HG02870 (cell line): ENCODE measurements at regions not wholly inside any gene's neighbourhood (a gene's known extent, or its start where the extent isn't known, plus 50 kb on each side); places are given as distances from the start of the nearest gene placed in this dataset.
A peak's percentile ranks its signal among the peaks of the same experiment; 100 is the strongest.
"Not testable (repeated sequence)": the region's sequence is repeated elsewhere in the genome, so short reads cannot be mapped to it uniquely, and the experiment has no call there.

Source experiments
- ATAC-seq: cut with Tn5 transposase; IDR thresholded peaks from one replicate; pipeline ENCODE4 v1.9.1; 2021; ENCODE audit warnings: mild to moderate bottlenecking, moderate library complexity; ENCODE audit not compliant: unreplicated experiment

GRCh38 chrX:44675362-44676024, 132.8 kb upstream of the FUNDC1 start:
- no peak for ATAC-seq

- ATAC-seq, result no peak
Measured at GRCh38 chrX:44674906-44675305, 132.2 kb upstream of the FUNDC1 start.

- no peak for ATAC-seq
Measured at GRCh38 chrX:44669626-44670025, 127.0 kb upstream of the FUNDC1 start.

GRCh38 chrX:44667771-44668170, 125.1 kb upstream of the FUNDC1 start:
- no peak for ATAC-seq

DNA sequence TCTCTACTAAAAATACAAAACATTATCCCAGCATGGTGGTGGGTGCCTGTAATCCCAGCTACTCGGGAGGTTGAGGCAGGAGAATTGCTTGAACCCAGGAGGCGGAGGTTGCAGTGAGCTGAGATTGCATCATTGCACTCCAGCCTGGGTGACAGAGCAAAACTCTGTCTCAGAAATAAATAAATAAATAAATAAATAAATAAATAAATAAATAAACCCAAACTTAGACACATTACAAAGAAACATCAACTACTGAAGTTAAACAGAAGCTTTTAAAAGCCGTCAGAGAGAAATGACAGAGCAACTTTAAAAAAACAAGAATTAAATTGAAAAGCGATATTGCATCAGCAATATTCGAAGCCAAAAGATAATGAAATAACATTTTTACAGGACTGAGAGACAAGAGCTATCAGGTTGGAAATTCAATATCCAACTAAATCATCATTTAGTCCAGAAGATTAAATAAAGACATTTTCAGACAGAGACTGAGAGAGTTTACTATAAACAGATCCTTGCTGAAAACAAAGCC, 115.1 kb upstream of the FUNDC1 start:
- ATAC-seq, result not testable (repeated sequence)

DNA sequence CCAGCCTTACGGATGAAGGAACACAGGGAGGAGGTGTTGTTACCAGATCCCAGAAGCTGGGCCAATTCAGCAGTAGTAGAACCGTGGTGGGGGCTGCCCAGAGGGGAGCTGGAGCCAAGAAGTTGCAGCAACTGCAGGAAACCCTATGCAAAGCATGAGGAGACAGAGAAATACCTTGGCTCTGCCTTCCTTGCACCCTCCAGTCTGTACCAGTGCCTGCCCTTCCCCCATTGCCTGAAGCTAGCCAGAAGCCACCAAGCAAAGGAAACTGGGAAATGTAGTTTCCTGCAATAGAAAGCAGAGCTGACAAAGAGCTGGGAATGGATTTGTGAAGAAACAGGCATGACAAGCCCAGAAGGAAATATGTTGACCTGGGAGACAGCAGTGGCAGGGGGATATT, 108.7 kb upstream of the FUNDC1 start:
- no peak for ATAC-seq

GRCh38 chrX:44643723-44644122, 101.1 kb upstream of the FUNDC1 start:
- no peak for ATAC-seq

DNA sequence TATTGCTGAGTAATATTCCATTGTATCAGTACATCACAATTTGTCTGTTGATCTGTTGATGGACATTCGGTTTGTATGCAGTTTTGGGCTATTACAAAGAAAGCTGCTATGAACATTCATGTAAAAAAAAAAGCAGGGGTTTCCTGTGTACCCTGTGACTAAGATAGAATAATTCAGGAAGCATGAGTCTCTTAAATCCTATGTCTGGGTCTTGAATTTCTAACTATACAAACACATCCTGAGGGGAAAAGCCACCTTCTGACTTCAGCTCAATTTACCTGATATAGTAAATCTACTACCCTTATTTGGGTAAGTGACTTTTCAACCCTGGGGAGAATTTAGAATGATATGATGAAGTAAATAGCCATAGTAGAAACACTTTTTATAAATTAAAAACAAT, 94.6 kb upstream of the FUNDC1 start:
- ATAC-seq, result no peak

DNA sequence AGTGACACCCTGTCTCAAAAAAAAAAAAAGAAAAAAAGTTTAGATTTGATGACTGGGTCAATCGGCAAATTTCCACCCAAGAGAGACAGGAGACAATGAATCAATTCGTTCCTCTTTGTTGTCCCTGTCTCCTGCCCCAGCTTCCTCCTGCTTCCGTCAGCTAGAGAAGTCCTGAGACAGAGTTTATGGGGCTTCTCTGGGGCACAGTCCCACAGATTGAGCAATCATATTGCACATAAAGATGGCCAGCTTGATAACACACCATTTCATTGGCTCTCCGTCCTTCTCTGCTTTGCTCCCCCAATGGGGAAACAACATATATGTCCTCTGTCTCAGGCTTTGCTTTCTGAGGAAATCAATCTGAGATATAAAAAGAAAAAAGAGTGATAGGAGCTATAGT, 78.4 kb upstream of the FUNDC1 start:
- no peak for ATAC-seq

DNA sequence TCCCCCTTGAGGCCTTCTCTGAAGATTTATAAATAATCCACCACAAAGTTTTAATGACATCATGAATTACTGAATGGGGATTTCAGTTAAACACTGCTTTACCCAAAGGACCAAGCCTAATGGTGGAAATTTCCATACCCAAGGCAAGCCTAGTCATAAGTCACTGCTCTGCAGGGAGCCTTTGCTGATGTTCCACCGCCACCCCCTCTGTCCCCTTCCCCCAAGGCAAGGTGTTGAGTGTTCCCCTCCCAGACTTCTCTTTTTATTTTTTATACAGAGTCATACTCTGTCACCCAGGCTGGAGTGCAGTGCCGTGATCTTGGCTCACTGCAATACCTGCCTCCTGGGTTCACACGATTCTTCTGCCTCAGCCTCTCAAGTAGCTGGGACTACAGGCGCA, 76.4 kb upstream of the FUNDC1 start:
- ATAC-seq, result no peak

GRCh38 chrX:44596277-44596676, 53.6 kb upstream of the FUNDC1 start:
- ATAC-seq, result peak; percentile 98
